ENCODE measurements at regions not wholly inside any gene's neighbourhood (a gene's known extent, or its start where the extent isn't known, plus 50 kb on each side); places are given as distances from the start of the nearest gene placed in this dataset.

GRCh38 chr10:4213441-4213840 lies 428.4 kb upstream of the KLF6 start:
- H3K36me3 ChIP-seq (ENCODE audit: control insufficient read depth, insufficient read depth, low read length) = no peaks in the 10 kb centered on the region
- DNase-seq (ENCODE audit: low read depth) (peak; percentile 47), FAIRE-seq (no peak)
- no peak for TF ChIP-seq CTCF (IDR thresholded peaks at IDR 0.05; ENCODE audit: insufficient read depth, low read length, severe bottlenecking)
- no peak overlapping the region for H3K4me3 ChIP-seq (ENCODE audit: low read depth, low read length)
- H3K27me3 ChIP-seq (ENCODE audit: control insufficient read depth, insufficient read depth, low read length) = no peaks in the 10 kb centered on the region

- H3K36me3 ChIP-seq (ENCODE audit: control insufficient read depth, insufficient read depth, low read length) = no peaks in the 10 kb centered on the region
- no peak overlapping the region for H3K4me3 ChIP-seq (ENCODE audit: low read depth, low read length)
- FAIRE-seq (no peak), DNase-seq (ENCODE audit: low read depth) (no peak)
- no peak for TF ChIP-seq CTCF (IDR thresholded peaks at IDR 0.05; ENCODE audit: insufficient read depth, low read length, severe bottlenecking)
- no peaks in the 10 kb centered on the region for H3K27me3 ChIP-seq (ENCODE audit: control insufficient read depth, insufficient read depth, low read length)
Observed at GRCh38 chr10:4212111-4212630, 427.2 kb upstream of the KLF6 start.

GRCh38 chr10:4208499-4208898 lies 423.5 kb upstream of the KLF6 start:
- no peak for FAIRE-seq
- TF ChIP-seq CTCF (IDR thresholded peaks at IDR 0.05; ENCODE audit: insufficient read depth, low read length, severe bottlenecking) = no peak
- Histone ChIP-seq H3K27me3 (ENCODE audit: control insufficient read depth, insufficient read depth, low read length) (no peaks in the 10 kb centered on the region), H3K4me3 (ENCODE audit: low read depth, low read length) (no peak overlapping the region), H3K36me3 (ENCODE audit: control insufficient read depth, insufficient read depth, low read length) (no peaks in the 10 kb centered on the region)
- DNase-seq (ENCODE audit: low read depth) = no peak

DNA sequence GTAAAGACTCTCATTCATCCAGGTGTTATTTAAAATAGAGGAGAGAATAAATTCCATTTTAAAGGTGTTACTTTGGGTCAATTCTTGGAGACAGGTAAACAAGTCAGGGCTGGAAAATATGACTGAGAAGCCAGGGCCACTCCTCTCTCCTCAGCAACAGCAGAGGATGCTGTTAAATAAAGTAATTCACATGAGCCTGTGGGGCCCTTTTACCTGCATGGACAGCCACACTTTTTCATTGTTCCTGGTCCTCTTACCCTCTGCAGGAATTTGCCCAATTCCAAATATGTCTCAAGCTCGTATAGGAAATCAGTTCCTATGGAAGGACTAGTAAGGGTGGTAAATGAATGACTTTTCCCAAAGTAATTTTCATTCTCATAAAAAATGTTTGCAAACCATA lies 420.1 kb upstream of the KLF6 start:
- Histone ChIP-seq H3K4me3 (ENCODE audit: low read depth, low read length) (no peak overlapping the region), H3K36me3 (ENCODE audit: control insufficient read depth, insufficient read depth, low read length) (no peaks in the 10 kb centered on the region), H3K27me3 (ENCODE audit: control insufficient read depth, insufficient read depth, low read length) (no peaks in the 10 kb centered on the region)
- TF ChIP-seq CTCF (IDR thresholded peaks at IDR 0.05; ENCODE audit: insufficient read depth, low read length, severe bottlenecking) = no peak
- FAIRE-seq = no peak
- no peak for DNase-seq (ENCODE audit: low read depth)

DNA sequence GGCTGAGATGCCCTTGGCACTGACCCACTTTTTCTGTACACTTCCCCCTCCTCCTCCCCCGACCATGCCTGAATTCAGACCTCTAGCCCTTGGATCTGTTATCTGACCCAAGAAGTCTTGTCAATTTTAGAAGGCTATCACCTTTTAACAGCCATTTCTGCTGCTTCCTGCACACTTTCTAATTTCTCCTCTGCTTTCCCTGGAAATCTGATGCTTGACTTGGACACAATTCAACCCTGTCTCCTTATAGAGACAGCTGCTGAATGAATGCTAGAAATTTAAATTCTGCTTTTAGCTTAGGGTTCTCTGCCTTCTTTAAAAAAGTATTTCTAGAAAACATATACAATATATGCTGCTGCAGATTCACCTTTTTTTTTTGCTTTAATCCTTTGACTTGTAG lies 417.9 kb upstream of the KLF6 start:
- Histone ChIP-seq H3K27me3 (ENCODE audit: control insufficient read depth, insufficient read depth, low read length) (no peaks in the 10 kb centered on the region), H3K36me3 (ENCODE audit: control insufficient read depth, insufficient read depth, low read length) (no peaks in the 10 kb centered on the region), H3K4me3 (ENCODE audit: low read depth, low read length) (no peak overlapping the region)
- TF ChIP-seq CTCF (IDR thresholded peaks at IDR 0.05; ENCODE audit: insufficient read depth, low read length, severe bottlenecking) = no peak
- DNase-seq (ENCODE audit: low read depth) (no peak), FAIRE-seq (no peak)

All from bronchial epithelial cell (primary cell).